ENCODE measurements at regions not wholly inside any gene's neighbourhood (a gene's known extent, or its start where the extent isn't known, plus 50 kb on each side); places are given as distances from the start of the nearest gene placed in this dataset.

GRCh38 chr20:57908704-57909630, 199.2 kb upstream of the PMEPA1 start:
- DNase-seq: no peak

GRCh38 chr20:57908226-57908625, 198.4 kb upstream of the PMEPA1 start:
- no peak for DNase-seq

GRCh38 chr20:57907131-57908000, 197.6 kb upstream of the PMEPA1 start:
- DNase-seq: no peak

GRCh38 chr20:57905448-57905847, 195.6 kb upstream of the PMEPA1 start:
- no peak for DNase-seq

GRCh38 chr20:57904314-57905105, 194.7 kb upstream of the PMEPA1 start:
- no peak for DNase-seq

GRCh38 chr20:57902473-57902872, 192.7 kb upstream of the PMEPA1 start:
- DNase-seq: peak; percentile 8

- DNase-seq: no peak
Measured at GRCh38 chr20:57901526-57901925, 191.7 kb upstream of the PMEPA1 start.

GRCh38 chr20:57900226-57900905, 190.6 kb upstream of the PMEPA1 start:
- DNase-seq: no peak

GRCh38 chr20:57899554-57899953, 189.7 kb upstream of the PMEPA1 start:
- DNase-seq: no peak

GRCh38 chr20:57898332-57898731, 188.5 kb upstream of the PMEPA1 start:
- DNase-seq: no peak

- DNase-seq: no peak
Measured at GRCh38 chr20:57897891-57898290, 188.1 kb upstream of the PMEPA1 start.

- no peak for DNase-seq
Measured at GRCh38 chr20:57897156-57897874, 187.5 kb upstream of the PMEPA1 start.

- DNase-seq: no peak
Measured at GRCh38 chr20:57896563-57896962, 186.7 kb upstream of the PMEPA1 start.

GRCh38 chr20:57896017-57896416, 186.2 kb upstream of the PMEPA1 start:
- no peak for DNase-seq

- no peak for DNase-seq
Measured at GRCh38 chr20:57895161-57895855, 185.5 kb upstream of the PMEPA1 start.

- no peak for DNase-seq
Measured at GRCh38 chr20:57894522-57894921, 184.7 kb upstream of the PMEPA1 start.

GRCh38 chr20:57894096-57894495, 184.3 kb upstream of the PMEPA1 start:
- DNase-seq: no peak

GRCh38 chr20:57893366-57893999, 183.7 kb upstream of the PMEPA1 start:
- no peak for DNase-seq

GRCh38 chr20:57892471-57892870, 182.7 kb upstream of the PMEPA1 start:
- DNase-seq: no peak

- DNase-seq: no peak
Measured at GRCh38 chr20:57891014-57891413, 181.2 kb upstream of the PMEPA1 start.
